ENCODE measurements at regions not wholly inside any gene's neighbourhood (a gene's known extent, or its start where the extent isn't known, plus 50 kb on each side); places are given as distances from the start of the nearest gene placed in this dataset.

GRCh38 chr2:821546-821945 lies 129.1 kb upstream of the SNTG2 start:
- TF ChIP-seq POLR2A (IDR thresholded peaks at IDR 0.05) = no peak
- TF ChIP-seq CTCF (IDR thresholded peaks at IDR 0.05) = no peak
